ENCODE measurements at regions not wholly inside any gene's neighbourhood (a gene's known extent, or its start where the extent isn't known, plus 50 kb on each side); places are given as distances from the start of the nearest gene placed in this dataset.

- DNase-seq (ENCODE audit: low spot score in 2 of 2) = no peak
- no peak for FAIRE-seq
Observed at GRCh38 chr11:37597776-37598175, 999.7 kb upstream of the RAG2 start.

GRCh38 chr11:37595845-37596244, 997.8 kb upstream of the RAG2 start:
- no peak for FAIRE-seq
- no peak for DNase-seq (ENCODE audit: low spot score in 2 of 2)

GRCh38 chr11:37574361-37574760, 976.3 kb upstream of the RAG2 start:
- no peak for DNase-seq (ENCODE audit: low spot score in 2 of 2)
- no peak for FAIRE-seq

GRCh38 chr11:37572491-37573171, 974.6 kb upstream of the RAG2 start:
- FAIRE-seq = no peak
- no peak for DNase-seq (ENCODE audit: low spot score in 2 of 2)

- FAIRE-seq (no peak), DNase-seq (ENCODE audit: low spot score in 2 of 2) (no peak)
Observed at GRCh38 chr11:37571246-37571645, 973.2 kb upstream of the RAG2 start.

DNA sequence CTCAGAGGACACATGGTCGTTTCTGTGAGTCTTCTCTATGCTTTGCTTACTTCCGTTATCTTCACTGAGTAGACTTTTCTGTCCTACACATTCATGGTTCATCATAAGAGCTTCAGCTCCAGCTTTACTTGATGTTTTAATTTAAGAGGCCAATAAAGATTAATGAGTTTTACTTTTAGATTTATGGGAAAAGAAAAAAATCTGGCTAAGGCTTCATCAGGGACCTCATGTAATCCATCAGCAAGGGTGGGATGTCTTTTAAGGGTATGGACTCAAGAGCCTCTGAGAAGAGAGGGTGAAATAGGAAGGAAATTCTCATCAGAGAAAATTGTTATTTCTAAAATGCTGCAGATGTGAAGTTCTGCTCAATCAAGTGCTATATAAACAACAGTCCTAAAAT, 963.0 kb upstream of the RAG2 start:
- FAIRE-seq (no peak), DNase-seq (ENCODE audit: low spot score in 2 of 2) (no peak)

GRCh38 chr11:37560346-37560745, 962.3 kb upstream of the RAG2 start:
- FAIRE-seq (no peak), DNase-seq (ENCODE audit: low spot score in 2 of 2) (no peak)

DNA sequence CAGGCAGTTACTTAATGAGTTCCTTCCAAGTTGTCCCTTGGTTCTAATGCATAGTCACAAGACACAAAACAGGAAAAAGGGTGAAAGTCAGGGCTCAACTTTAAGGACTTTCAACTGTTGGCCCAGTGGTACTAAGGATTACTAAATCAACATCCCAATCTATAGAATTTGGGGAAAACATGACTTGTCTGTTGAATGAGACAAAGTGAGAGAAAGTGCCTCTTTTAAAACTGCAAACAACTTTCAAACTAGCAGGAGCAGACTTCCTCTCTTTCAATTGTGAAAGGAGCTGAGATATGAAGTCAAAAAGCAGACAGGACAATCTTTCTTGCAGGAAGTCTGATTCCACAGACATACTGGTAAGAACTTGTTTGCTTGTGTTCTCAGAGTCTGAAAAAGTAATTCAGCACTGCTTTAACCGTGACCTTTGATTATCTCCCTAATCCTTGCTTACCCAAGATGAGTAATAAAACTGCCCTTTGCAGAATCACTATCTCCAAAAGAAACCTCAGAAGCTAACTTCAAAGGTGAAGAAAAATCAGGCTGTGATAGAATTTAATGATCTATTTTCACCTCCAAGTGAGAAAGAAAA, 960.7 kb upstream of the RAG2 start:
- FAIRE-seq (no peak), DNase-seq (ENCODE audit: low spot score in 2 of 2) (no peak)

DNA sequence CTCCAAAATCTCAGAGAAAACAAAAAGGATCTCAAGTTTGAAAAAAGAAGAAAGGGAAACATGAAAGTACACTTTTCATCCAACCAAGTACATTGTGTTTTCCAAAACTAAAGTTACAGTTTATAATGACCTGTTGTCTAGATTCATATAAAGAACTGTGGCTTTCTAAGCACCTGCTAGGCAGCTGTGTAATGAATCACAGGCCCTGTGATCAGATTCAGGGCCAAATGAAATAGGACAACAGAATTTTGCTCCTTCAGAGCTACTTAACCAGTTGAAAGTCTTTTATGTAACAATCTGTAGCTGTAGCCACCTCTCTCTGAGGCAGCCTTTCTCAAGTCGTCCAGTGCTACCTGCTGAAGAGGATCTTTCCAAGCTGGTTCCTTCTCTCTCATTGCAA, 960.0 kb upstream of the RAG2 start:
- DNase-seq (ENCODE audit: low spot score in 2 of 2) = no peak
- FAIRE-seq = no peak

DNA sequence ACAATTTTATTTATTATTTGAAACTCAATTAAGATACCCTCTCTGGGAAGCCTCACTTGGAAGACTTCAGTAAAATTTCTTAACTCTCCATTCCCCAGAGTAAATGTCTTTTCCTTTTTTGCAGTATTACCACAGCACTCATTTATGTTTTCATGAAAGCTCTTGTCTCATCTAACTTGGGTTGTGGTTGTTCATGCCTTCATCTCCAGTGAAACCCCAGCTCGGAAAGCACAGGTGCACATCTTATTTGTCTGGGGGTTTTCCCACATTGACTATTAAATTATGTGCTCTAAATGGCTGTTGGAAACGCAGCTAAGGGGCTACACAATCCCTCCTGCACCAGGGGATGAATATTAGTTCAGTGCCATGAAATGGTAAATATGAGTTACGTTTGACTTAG, 954.2 kb upstream of the RAG2 start:
- no peak for DNase-seq (ENCODE audit: low spot score in 2 of 2)
- no peak for FAIRE-seq

- FAIRE-seq (no peak), DNase-seq (ENCODE audit: low spot score in 2 of 2) (no peak)
Observed at GRCh38 chr11:37544491-37544890, 946.5 kb upstream of the RAG2 start.

DNA sequence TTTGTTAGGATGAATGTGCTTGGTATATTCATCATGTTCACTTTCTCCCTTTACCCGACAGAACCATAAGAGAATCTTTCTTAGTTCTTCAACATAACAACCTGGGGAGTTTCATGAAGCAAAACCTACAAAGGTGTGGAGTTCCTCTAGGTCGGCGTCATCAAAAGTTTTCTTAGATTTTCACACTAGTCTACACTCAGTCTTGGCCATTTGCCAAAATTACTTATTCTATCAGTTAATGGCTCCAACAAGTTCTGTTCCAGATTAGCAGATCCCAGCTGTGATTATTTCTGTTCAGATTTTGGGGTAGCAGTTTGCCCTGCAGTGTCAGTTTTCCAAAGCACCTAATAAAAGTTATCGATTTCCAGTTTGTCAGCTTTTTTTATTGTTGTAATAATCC, 935.8 kb upstream of the RAG2 start:
- no peak for FAIRE-seq
- no peak for DNase-seq (ENCODE audit: low spot score in 2 of 2)

GRCh38 chr11:37533087-37533486, 935.1 kb upstream of the RAG2 start:
- FAIRE-seq = no peak
- no peak for DNase-seq (ENCODE audit: low spot score in 2 of 2)

- no peak for DNase-seq (ENCODE audit: low spot score in 2 of 2)
- FAIRE-seq = no peak
Observed at GRCh38 chr11:37532271-37532670, 934.2 kb upstream of the RAG2 start.

DNA sequence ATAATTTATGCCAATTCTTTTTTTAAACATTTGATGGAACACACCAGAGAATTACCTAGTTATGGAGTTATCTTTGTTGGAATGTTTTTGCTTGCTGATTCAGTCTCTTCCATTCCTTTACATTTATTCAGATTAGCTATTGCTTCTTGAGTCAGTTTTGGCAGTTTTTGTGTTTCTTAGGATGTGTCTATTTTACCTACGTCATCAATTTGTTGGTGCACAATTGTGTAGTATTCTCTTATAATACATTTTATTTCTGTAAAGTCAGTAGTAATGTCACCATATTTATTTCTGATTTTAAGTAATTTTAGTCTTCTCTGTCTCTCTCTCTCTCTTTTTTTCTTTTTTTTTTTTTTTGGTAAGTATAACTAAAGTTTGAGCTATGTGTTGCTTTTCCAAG, 929.5 kb upstream of the RAG2 start:
- DNase-seq (ENCODE audit: low spot score in 2 of 2) = no peak
- no peak for FAIRE-seq

- DNase-seq (ENCODE audit: low spot score in 2 of 2) (no peak), FAIRE-seq (no peak)
Observed at GRCh38 chr11:37525336-37525735, 927.3 kb upstream of the RAG2 start.

DNA sequence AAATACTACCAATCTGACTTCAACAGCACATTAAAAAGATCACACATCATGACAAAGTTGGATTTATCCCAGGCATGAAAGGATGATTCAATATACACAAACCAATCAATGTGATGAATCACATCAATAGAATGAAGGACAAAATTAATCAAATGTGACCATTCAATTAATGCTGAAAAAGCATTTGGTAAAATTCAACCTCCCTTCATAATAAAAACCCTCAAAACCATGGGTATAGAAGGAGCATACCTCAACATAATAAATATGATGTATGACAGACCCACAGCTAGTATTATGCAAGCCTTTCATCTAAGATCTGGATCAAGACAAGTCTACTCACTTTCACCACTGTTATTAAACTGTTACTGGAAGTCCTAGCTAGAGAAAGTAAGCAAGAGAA, 921.7 kb upstream of the RAG2 start:
- DNase-seq (ENCODE audit: low spot score in 2 of 2) = no peak
- FAIRE-seq = no peak

DNA sequence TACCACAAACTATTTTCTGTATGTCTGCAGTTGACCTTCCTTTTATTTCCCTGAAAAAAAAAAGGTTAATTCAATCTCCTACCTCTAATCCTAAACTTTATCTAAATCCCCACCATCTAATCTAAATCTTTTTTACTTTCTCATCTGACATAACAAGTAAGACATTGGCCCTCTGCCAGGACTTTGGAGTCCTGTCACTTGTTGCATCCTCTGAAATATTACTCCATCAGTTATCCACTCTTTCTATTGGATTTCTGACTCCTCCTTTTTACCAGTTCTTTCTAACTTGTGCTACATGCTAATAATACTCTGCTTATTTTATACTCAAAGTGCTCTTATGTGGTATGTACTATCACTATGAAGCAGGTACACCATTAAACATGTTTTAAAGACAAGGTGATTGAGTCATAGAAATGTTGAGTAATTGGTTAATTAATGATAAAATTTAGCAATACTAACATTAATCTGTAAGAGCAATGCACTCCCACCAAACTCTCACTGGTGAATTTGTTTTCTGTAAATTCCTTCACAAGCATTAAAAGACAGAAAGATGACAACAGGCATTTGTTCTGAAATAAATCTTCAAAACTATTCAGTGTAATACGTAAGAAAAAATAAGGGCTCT, 914.2 kb upstream of the RAG2 start:
- DNase-seq (ENCODE audit: low spot score in 2 of 2) (no peak), FAIRE-seq (no peak)

GRCh38 chr11:37511425-37511933, 913.4 kb upstream of the RAG2 start:
- FAIRE-seq = no peak

GRCh38 chr11:37509506-37509905, 911.5 kb upstream of the RAG2 start:
- DNase-seq (ENCODE audit: low spot score in 2 of 2) = no peak
- no peak for FAIRE-seq

More at GRCh38 chr11:37511425-37511933, 913.4 kb upstream of the RAG2 start:
- DNase-seq (ENCODE audit: low spot score in 2 of 2) = no peak

DNA sequence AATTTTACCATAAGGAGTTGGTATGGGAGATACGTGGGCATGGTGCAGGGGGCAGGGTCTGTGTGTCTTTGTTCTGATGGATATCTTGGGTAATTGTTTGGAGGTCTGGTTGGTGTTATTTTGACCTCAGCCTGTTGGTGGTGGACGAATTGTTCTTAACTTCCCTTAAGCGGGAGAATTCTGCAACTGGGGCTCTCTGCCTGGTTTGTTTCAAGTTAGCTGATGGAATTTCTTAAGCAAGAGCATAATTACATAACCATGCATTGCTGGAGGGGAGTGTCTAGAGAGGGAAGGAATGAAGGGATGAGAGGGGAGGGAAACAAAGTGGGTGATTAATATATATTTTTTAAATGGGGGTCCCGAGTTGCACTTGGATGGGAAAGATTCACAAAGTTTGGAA, 908.5 kb upstream of the RAG2 start:
- no peak for FAIRE-seq

DNA sequence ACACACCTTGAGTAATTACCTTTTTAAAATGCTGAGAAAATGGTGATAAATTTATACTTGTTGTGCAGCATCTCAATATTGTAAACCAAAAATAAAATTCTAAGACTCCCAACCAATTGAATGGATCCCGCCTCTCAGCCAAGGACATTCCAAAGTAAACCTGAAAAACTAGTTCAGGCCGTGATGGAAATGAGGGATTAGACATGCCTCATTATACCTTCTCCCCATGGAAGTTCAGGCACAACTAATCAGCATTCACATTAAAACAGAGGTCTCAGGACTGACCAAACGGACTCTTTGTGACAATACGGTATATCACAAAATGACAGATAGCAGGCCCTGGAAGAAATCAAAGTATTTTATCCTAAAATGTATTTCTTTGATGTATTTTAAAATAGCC, 907.4 kb upstream of the RAG2 start:
- DNase-seq (ENCODE audit: low spot score in 2 of 2) = no peak
- FAIRE-seq = no peak

More for the DNA sequence above, 908.5 kb upstream of the RAG2 start:
- no peak for DNase-seq (ENCODE audit: low spot score in 2 of 2)

Data from frontal cortex (tissue), 3 donors.